ENCODE measurements at regions not wholly inside any gene's neighbourhood (a gene's known extent, or its start where the extent isn't known, plus 50 kb on each side); places are given as distances from the start of the nearest gene placed in this dataset.

DNA sequence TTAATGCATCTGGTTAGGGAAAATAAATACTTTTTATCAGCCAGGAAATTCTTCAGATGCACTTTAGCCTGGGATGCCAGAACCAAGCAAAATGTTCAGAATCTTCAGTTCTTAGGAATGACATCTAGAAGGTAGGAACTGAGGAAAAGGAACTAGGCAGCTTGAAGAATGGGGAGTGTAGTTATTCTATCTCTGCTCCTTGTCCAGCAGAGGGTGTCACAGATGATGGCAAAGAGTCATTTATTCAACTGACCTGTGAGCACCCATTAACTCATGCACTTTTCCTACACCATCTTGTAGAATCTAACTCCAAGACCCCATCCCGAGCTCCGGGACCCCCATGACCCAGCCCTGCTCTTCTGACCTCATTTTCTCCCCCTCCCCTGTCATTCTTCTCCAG, 122.1 kb upstream of the ISX start:
- DNase-seq = no peak

DNA sequence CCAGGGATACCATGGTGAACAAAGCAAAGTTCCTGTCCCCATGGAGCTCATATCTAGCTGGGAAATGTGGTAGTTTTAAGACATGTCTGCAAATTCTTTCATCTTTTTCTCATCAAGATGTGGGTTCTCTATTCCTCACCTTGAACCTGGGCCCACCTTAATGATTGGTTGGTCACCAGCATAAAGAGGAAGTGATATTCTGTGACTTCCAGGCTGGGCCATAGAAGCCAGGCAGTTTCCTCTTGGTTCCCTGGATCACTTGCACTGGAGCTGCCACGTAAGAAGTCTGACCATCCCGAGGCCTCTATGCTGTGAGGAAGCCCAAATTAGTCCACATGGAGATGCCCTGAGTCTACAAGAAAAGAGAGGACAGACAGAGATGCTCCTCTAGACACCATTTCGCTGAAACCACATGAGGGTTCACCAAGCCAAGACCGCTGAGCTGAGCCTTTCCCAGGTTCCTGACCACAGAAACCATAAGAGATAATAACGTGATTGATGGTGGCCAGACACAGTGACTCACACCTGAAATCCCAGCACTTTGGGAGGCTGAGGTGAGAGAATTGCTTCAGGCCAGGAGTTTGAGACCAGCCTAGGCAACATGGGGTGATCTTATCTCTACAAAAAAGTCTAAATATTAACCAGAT, 119.5 kb upstream of the ISX start:
- no peak for DNase-seq

DNA sequence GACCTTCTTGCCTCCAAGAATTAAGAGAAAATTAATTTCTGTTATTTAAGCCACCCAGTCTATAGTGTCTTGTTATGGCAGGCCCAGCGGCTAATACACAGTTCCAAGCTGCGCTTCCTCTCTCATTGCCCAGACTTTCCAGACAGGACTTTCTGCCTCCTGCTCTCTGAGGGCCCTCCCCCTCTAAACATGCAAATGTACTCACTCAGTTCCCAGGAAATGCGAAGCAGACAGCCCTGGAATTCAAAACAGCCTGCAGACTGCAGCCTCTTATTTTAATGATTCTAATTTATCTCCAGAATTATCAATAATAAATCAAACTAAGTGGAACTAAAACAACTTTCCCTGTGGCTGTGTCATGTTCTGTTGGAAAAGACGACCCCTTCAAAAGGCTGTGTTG, 115.5 kb upstream of the ISX start:
- DNase-seq = no peak

DNA sequence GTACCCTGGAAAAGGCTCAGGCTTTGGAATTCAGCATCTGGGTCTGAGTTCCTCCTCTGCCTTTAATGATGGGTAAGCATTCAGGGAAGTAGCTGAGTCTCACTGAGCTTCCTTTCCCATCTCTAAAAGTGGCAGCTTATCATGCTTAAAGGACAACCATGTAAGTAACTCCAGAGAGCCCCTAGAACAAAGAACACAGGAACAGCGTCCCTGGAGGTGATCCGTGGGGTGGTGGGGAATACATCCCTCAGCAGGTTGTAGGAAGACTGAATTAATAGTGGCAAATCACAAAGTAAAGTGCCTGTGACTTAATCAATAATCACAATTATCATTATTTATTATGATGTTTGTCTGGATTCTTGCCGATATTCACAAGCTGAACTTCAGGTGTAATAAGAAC, 114.7 kb upstream of the ISX start:
- no peak for DNase-seq

DNA sequence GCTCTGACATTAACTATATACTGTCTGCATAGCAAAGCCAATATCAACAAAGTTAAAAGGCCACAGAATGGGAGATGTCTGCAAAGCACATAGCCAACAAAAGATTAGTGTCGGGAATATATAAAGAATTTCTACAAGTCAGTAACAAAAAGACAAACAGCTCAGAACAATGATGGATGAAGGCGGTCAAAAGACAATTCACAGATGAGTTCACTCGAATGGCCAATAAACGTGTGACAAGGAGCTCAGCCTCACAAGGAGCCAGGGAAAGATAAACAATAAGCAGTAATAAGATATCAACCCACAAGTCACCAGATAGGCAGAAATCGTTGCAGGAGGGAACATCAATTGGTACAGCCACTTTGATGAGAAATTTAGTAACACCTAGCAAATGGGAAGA, 106.0 kb upstream of the ISX start:
- no peak for DNase-seq

DNA sequence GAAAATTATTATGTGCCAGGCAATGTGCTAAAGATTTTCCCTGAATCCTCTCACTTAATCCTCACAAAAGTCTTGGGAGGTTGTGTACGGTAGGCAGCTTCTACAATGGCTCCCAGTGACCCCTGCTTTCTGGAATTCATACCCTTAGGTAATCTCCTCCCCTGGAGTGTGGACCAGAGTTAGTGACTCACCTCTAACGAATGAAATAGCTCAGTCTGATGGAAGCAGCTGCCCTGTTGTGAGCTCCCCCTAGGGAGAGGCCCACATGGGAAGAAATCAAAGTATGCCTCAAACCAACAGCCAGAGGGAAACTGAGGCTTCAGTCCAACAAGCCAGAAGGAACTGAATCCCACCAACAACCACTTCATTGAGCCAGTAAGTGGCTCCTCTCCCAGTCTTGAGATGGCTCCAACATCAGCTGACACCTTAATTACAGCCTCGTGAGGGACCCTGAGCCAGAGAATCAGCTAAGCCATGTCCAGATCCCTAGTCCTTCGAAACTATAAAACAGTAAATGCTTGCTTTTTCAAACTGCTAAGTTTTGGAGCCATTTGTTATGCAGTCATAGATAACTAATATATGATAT, 98.9 kb upstream of the ISX start:
- DNase-seq = no peak

DNA sequence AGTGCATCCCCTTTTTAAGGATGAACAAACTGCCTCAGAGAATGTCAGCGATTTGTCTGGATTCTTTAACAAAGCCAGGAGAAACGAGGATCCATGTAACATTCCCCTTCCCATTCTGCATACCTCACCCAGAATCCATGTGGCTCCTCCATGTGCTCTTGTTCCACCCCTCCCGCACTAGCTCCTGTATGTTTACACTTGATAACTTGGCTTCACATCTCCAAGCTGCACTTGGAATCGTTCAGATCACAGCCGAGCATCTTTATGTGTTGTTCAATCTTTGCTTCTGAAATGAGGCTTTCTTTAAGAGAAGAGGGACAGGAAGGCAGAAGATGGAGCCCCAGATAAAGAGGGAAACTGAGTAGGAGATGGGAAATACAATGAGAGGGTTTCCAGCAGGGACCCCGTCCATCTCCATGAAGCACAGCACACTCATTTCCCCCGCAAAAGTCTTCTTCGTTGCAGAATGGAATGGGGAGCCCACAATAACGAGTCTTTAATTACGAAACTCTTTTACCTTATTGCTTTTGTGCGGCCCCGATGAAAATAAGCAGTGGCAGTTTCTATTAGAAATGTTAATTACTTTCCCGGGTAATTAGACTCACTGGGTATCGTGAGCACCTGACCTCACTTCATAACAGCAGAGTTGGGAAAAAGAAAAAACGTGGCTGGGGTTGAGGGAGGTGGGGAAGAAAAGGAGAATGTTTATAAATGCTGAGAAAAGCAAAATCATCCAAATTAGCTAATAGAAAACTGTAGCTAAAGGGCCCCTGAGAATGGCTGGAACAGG, 96.8 kb upstream of the ISX start:
- no peak for DNase-seq

DNA sequence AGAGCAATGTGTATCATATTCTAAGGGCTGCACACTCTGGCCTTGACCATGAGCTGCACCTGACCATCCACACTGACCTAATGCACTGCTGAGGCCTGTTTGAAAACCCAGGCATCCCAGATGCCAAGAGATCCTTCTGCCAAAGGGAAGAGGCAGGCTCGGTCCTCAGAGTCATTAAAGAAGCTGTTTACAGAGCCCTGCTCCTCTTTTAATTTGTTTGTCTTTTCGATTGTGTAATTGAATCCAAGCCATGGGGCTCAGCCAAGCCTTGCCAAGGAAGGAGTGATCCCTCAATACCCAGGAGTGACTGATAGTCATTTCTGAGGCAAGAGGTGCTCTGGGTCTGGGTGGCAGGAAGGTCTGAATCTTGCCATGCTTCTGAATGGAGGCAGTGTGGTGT, 94.5 kb upstream of the ISX start:
- DNase-seq = no peak

DNA sequence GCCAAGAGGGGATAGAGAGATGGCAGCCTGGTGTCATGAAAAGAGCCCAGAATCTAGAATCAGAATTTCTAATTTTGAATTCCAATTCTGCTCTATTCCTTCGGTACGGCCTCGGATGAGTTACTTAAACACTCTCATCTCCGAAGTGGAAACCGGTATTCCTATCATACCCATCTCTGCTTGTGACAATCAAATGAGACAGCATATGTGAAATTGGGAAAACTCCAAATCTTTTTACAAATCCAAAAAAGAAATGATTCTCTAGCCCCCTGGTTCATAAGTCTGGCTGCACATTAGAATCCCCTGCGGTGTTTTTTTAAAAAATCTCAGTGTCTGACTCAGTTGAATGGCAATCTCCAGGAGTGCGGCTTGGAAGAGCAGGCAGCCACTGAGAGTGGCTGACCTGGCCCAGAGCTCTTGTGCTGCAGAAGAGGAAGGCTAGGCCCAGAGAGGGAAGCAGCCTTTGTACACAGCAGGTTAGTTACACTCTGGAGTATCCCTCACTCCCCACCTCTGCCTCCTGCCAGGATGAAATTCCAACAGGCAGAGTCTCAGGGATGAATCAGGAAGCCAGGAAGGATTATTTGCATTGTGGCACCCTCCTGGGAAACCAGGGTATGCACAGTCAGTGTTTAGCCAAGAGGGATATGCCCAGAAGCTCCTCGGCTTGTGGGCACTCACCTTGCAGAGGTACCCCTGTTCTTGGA, 93.6 kb upstream of the ISX start:
- no peak for DNase-seq

DNA sequence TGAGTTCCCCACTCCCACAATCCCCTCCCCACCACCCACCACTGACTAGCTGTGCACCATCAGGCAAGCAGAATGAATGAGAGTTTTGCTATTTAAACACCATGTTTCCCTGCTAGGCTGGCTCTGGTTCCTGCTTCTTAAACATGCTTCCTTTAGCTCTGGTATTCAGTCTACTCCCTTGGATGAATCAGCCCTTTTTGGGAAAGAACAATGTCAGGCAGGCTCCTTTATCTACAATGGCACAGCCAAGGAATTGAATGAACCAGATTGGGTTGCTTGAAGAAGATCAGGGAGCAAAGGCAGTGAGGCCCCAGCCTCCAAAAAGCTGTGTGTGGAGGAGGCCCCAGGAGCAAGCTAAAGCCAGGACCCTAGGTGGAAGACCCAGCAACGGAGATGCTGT, 92.9 kb upstream of the ISX start:
- DNase-seq = no peak

DNA sequence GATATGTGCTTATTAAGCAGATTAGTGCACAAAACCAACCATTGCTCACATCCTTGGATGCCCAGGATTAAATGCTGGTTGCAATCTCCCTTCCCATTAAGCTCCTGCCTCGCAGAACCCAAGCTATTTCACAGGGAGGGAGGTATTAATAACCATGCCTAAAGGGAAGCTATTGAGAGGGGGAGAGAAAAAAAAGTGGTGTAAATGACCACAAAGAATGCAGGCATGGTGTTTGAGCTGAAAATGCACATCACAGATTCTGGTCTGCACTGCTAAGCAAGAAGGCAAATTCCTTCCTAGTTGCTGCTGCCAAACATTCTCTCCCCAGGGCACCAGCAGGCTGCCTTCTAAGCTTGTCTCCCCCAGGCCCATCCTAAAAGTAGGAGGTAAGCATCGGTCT, 92.0 kb upstream of the ISX start:
- no peak for DNase-seq

DNA sequence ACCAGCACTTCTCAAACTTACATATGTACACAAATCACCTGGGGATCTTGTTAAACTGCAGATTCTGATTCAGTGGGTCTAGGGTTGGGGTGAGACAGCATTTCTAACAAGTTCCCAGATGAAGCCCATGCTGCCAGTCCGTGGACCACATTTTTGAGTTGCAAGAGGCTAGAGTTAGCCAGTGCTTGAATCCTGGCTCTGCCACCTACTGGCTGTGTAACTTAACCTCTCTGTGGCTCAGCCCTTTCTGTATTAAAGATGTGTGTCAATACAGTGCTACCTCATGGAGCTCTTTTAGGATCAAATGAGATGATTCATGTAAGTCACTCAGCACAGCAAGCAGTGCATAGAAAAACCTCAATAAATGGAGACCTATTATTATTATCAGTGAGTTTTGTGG, 90.2 kb upstream of the ISX start:
- no peak for DNase-seq

DNA sequence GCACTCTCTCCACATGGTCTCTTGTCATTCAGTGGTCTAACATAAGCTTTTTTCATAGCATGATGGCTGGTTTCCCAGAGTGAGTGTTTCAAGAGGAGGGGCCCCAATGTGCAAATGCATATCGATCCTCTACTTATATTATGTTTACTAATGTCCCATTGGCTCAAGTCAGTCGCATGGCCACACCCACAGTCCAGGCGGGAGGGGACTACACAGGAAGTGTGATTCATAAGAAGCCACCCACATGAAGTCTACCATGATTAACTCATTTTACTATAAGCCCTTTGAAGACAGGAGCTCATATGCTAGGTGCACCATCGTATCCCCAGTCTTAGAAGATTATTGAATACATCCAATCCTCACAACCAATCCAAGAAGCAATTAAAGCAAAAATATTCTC, 89.5 kb upstream of the ISX start:
- no peak for DNase-seq

DNA sequence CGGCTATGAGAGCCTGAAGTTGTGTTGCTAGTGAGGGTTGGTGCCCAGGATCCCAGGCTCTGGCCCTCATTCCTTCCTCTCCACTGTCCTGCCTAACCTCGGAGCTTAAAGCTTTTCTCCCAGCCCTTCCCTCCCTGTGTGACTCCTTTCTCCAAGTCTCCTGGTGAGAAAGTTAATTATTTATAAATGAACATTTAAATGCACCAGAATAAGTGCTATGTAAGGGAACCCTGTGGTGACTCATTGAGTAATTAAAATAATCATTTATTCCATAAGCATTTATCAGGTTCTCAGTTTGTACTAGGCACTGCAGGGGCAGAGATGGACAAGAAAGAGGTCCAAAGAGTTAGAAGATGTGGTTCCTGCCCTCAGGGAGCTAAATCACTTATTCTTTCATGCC, 89.1 kb upstream of the ISX start:
- DNase-seq = no peak

DNA sequence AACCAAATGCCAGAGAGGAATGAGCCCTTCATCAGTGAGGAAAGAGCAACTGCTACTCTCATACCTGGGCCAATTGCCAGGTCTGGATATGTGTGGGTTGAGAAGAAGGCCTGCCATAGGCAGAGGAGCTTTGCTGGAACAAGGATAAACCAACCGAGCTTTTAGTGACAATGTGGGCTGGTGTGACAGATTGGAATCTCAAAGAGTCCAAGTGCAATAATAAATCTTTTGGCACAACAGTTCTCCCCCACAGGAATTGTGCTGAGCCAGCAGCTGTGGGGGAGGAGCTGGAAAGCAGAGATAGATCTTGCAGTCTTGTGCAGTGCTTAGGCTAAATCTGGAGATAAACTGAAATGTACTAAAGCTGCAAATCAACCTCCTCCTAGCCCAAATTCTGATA, 79.4 kb upstream of the ISX start:
- no peak for DNase-seq

DNA sequence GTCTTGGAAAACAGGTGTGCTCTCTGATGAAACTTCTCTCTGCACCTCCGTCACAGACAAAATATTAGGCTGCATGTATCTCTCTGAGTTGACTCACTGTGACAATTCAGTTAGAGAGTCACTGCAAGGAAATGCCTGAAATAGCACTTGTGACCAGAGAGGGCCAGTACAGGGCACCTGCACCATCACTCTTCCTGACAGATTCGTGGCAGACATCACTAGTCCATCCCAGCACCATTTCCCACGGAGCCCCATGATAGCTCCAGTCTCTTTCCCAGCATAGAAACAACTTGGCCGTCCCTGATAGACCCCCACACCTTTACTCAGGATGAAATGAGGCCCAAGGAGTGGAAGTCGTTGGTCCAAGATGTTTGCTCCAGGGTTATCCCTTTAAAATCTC, 73.3 kb upstream of the ISX start:
- DNase-seq = peak; percentile 7 to 38

DNA sequence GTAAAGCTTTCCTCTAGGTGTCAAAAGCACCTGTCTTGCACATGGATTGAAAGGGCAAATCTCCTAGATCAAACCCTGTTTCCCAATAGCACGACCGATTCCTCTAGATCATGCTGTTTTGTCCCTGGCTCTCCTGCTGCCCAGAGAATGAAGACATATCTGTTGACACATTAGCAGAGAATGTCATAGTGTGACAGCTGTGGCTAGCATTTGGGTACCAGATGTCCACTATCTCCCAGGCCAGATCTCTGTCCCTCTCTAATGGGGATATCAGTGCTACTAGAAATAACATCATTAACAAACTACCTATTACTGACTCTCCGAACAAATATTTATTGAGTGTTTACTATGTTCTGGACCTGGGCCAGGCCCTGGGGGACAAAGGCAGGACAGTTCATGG, 72.4 kb upstream of the ISX start:
- no peak for DNase-seq

DNA sequence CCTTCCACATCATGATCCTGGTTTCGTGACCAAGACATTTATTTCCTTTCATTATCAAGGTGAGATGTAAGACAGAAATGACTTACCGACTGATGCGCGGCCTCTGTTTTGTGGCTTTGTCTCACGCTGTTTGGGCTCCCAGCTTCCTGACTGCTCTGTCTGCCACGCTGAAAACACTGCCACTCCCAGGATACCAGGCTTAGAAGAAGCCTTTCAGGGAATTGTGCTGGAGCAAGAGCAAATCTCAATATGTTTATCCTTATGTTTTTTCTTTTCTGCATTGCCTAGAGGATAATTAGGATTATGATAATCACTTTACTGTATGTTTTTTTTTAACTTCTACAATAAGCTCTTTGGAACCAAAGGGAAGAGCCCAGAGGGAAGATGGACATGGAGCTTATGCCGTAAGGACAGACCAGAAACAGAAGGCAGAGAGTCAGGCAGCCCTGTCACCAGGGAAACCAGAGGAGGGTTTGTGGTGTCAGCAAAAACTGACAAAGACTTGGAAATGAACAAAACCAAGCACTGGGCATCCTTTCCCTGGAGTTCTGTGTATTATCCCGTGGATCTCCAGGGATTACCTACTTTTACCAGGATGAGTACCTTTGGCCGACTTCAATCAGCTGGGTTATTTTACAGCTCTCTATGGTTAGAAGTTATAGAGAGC, 68.2 kb upstream of the ISX start:
- no peak for DNase-seq

DNA sequence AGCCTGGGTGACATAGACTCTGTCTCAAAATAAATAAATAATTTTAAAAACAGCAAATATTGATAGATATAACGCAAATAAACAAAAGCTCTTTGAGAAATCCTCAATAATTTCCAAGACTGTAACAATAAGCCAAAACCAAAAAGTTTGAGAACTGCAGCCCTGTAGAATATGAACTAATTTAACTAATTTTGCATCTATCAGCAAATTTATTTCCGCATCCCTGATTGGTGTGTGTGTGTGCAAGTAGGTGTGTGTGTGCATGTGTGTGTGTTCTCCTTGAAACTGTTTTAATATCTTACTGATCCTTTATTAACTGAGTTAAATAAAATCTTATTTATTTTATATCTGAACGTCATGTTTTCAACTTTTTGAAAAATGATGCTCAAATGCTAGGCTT, 67.0 kb upstream of the ISX start:
- no peak for DNase-seq

DNA sequence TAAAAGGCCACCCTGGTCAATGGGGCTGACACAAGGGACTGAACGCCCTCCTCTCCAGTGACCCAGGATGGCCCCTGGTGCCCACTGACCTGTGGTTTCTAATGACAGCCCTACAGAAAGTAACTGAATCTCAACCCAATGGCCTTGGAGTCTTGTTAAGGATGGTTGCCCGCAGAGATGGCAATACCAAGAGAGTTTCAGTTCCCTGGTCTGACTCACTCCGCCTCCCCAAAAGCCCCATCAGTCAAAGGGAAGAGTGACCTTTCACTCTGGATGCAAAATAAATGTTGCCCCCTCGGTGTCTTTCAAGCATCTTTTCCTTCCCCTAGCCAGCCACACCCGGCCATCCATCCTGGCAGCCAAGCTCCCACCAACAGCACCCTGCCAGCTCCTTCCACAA, 57.7 kb upstream of the ISX start:
- no peak for DNase-seq

DNA sequence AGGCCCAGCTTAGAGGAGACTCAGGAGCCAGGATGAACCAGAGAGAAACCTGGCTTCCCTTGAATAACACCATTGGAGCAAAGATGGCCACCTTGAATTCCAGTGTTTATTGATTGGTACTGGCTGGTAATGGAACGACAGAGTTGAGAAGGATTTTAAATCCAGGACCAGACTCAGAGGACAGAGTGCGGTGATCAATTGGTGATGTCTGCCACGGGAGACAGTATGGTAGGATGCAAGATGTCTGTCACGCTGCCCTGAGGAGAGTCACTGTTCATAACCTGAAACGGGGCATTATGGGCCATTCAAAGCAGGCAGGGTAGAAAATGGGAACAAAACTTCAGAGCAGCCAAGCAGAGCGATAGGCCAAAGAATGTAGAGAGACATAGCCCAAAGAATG, 55.4 kb upstream of the ISX start:
- DNase-seq = no peak

DNA sequence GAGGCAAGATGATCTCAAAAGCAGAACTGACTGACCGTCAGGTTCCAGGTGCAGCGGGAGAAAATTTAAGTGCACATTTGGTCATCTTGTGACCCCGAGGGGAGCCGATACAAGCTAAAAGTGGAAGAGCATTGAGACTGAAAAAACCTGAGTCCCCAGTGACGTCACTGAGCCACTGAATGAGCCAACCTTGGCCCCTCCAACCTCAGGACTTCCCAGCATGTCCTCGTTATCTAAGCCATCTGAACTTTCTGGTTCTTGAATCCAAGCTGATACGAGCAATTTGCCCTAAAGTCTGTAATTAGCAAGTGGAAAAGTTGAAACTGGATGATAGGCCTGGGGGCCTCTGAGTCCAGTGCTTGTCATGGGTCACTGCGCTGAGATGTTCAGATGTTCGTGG, 51.1 kb upstream of the ISX start:
- no peak for DNase-seq
